KG1 (cell line): ENCODE measurements at regions not wholly inside any gene's neighbourhood (a gene's known extent, or its start where the extent isn't known, plus 50 kb on each side); places are given as distances from the start of the nearest gene placed in this dataset.

Experiments
- DNase-seq: peaks from one replicate; lab custom pipeline; 2025; lab: John Stamatoyannopoulos, UW

- no peak for DNase-seq
Measured at GRCh38 chr2:56709181-56709580, 525.4 kb downstream of the CCDC85A start.

- no peak for DNase-seq
Measured at GRCh38 chr2:56713161-56713676, 529.4 kb downstream of the CCDC85A start.

- no peak for DNase-seq
Measured at GRCh38 chr2:56713978-56714377, 530.2 kb downstream of the CCDC85A start.

GRCh38 chr2:56714400-56714799, 530.6 kb downstream of the CCDC85A start:
- DNase-seq, result no peak

- no peak for DNase-seq
Measured at GRCh38 chr2:56715683-56716082, 531.9 kb downstream of the CCDC85A start.

- no peak for DNase-seq
Measured at GRCh38 chr2:56718413-56718812, 534.6 kb downstream of the CCDC85A start.

- no peak for DNase-seq
Measured at GRCh38 chr2:56729212-56729611, 545.4 kb downstream of the CCDC85A start.

GRCh38 chr2:56732946-56733345, 549.2 kb downstream of the CCDC85A start:
- no peak for DNase-seq

GRCh38 chr2:56739413-56739812, 555.6 kb downstream of the CCDC85A start:
- no peak for DNase-seq

- no peak for DNase-seq
Measured at GRCh38 chr2:56741601-56742102, 557.9 kb downstream of the CCDC85A start.

- no peak for DNase-seq
Measured at GRCh38 chr2:56743807-56744206, 560.0 kb downstream of the CCDC85A start.

- peak; percentile 2 for DNase-seq
Measured at GRCh38 chr2:56749152-56749752, 565.5 kb downstream of the CCDC85A start.

- DNase-seq, result no peak
Measured at GRCh38 chr2:56753182-56753581, 569.4 kb downstream of the CCDC85A start.

- DNase-seq, result no peak
Measured at GRCh38 chr2:56754066-56754615, 570.4 kb downstream of the CCDC85A start.

- DNase-seq, result no peak
Measured at GRCh38 chr2:56754627-56755026, 570.8 kb downstream of the CCDC85A start.

- no peak for DNase-seq
Measured at GRCh38 chr2:56757884-56758545, 574.2 kb downstream of the CCDC85A start.

GRCh38 chr2:56763683-56764082, 579.9 kb downstream of the CCDC85A start:
- no peak for DNase-seq

GRCh38 chr2:56768973-56769372, 585.2 kb downstream of the CCDC85A start:
- DNase-seq, result no peak

- DNase-seq, result no peak
Measured at GRCh38 chr2:56770490-56770889, 586.7 kb downstream of the CCDC85A start.

GRCh38 chr2:56784046-56784445, 600.3 kb downstream of the CCDC85A start:
- DNase-seq, result no peak

- no peak for DNase-seq
Measured at GRCh38 chr2:56801214-56801613, 617.4 kb downstream of the CCDC85A start.

- no peak for DNase-seq
Measured at GRCh38 chr2:56801770-56802169, 618.0 kb downstream of the CCDC85A start.

- DNase-seq, result no peak
Measured at GRCh38 chr2:56803596-56803995, 619.8 kb downstream of the CCDC85A start.
